ENCODE measurements at regions not wholly inside any gene's neighbourhood (a gene's known extent, or its start where the extent isn't known, plus 50 kb on each side); places are given as distances from the start of the nearest gene placed in this dataset.

DNA sequence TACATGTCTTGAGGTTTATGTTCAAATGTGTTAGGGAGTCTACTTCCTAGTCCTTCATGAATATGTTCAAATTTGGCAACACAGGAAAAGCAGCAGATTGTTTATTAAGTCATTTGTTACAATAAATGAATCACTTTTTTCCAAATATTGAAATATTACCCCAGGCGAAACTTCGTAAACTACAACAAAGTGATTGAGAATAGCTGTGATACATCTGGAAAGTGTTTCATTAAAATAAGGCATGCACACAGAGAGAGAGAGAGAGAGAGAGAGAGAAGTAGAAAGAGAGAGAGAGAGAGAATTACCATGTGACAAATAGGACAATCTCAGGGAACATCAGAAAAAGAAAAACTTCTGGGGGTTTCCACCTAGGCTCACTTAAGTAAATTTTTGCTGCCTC, 363.1 kb upstream of the PTCHD4 start:
- Histone ChIP-seq H3K9ac (ENCODE audit: extremely low read depth, low read length, poor library complexity, severe bottlenecking) (no peak overlapping the region), H3K27me3 (ENCODE audit: control insufficient read depth, insufficient read depth, low read length, poor library complexity, severe bottlenecking) (peaks cover 25% of the 10 kb centered on the region), H3K4me1 (ENCODE audit: control insufficient read depth, insufficient read depth, low read length) (peaks cover 3% of the 10 kb centered on the region), H3K9me3 (ENCODE audit: control insufficient read depth, low read length) (no peaks in the 10 kb centered on the region), H3K36me3 (ENCODE audit: control insufficient read depth, insufficient read depth, low read length) (no peaks in the 10 kb centered on the region), H3K27ac (ENCODE audit: low read depth, low read length) (no peak overlapping the region), H3K4me3 (ENCODE audit: low read length) (no peak overlapping the region)
- WGBS, 2 experiments (ENCODE audit: insufficient coverage in 1 of 2, insufficient read length in 1 of 2) = 98 to 100% methylated on average over 1 to 2 of the region's 2 CpGs
- no peak overlapping the region for H3K4me3 Mint-ChIP-seq
- H3K4me1 Mint-ChIP-seq = peaks cover 25% of the 10 kb centered on the region
- H3K36me3 Mint-ChIP-seq (ENCODE audit: low read depth) = no peaks in the 10 kb centered on the region
- H3K27ac Mint-ChIP-seq = no peak overlapping the region
- TF ChIP-seq, protein P1, sequence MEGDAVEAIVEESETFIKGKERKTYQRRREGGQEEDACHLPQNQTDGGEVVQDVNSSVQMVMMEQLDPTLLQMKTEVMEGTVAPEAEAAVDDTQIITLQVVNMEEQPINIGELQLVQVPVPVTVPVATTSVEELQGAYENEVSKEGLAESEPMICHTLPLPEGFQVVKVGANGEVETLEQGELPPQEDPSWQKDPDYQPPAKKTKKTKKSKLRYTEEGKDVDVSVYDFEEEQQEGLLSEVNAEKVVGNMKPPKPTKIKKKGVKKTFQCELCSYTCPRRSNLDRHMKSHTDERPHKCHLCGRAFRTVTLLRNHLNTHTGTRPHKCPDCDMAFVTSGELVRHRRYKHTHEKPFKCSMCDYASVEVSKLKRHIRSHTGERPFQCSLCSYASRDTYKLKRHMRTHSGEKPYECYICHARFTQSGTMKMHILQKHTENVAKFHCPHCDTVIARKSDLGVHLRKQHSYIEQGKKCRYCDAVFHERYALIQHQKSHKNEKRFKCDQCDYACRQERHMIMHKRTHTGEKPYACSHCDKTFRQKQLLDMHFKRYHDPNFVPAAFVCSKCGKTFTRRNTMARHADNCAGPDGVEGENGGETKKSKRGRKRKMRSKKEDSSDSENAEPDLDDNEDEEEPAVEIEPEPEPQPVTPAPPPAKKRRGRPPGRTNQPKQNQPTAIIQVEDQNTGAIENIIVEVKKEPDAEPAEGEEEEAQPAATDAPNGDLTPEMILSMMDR (conservative IDR thresholded peaks at IDR 0.05) = no peak
- no peak for DNase-seq
- no peaks in the 10 kb centered on the region for H3K9me3 Mint-ChIP-seq
- peaks cover 8% of the 10 kb centered on the region for H3K27me3 Mint-ChIP-seq (ENCODE audit: insufficient read depth)

DNA sequence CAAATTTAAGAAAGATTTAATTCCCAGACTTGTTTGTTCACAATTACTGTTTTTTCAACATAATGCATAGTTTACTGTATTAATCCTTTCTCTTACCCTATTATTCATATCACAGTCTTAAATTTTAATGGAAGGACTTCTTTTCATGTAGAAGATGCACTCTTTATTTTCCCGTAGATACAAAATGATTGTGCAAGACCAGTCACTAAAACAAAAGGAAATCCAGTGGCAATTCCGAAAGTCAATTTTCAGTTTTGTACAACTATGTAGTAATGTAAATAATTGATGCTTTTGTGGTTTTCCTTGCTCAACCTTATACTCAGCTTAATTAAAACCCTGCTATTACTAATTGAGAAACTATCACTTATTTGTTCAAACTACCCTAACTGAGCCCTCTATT, 361.5 kb upstream of the PTCHD4 start:
- Mint-ChIP-seq H3K27ac (no peak overlapping the region), H3K4me1 (peaks cover 12% of the 10 kb centered on the region), H3K4me3 (no peak overlapping the region), H3K27me3 (ENCODE audit: insufficient read depth) (peaks cover 8% of the 10 kb centered on the region), H3K9me3 (no peaks in the 10 kb centered on the region), H3K36me3 (ENCODE audit: low read depth) (no peaks in the 10 kb centered on the region)
- peaks cover 3% of the 10 kb centered on the region for H3K4me1 ChIP-seq (ENCODE audit: control insufficient read depth, insufficient read depth, low read length)
- no peaks in the 10 kb centered on the region for H3K9me3 ChIP-seq (ENCODE audit: control insufficient read depth, low read length)
- H3K36me3 ChIP-seq (ENCODE audit: control insufficient read depth, insufficient read depth, low read length) = no peaks in the 10 kb centered on the region
- TF ChIP-seq, protein P1 (conservative IDR thresholded peaks at IDR 0.05) = no peak
- WGBS, 2 experiments (ENCODE audit: insufficient coverage in 1 of 2, insufficient read length in 1 of 2) = 95% methylated on average over 2 of the region's 2 CpGs; no CpG with 5 or more reads in 1 of the 2 experiments
- H3K4me3 ChIP-seq (ENCODE audit: low read length) = no peak overlapping the region
- no peak for DNase-seq
- H3K27ac ChIP-seq (ENCODE audit: low read depth, low read length) = no peak overlapping the region
- no peak overlapping the region for H3K9ac ChIP-seq (ENCODE audit: extremely low read depth, low read length, poor library complexity, severe bottlenecking)
- peaks cover 25% of the 10 kb centered on the region for H3K27me3 ChIP-seq (ENCODE audit: control insufficient read depth, insufficient read depth, low read length, poor library complexity, severe bottlenecking)

DNA sequence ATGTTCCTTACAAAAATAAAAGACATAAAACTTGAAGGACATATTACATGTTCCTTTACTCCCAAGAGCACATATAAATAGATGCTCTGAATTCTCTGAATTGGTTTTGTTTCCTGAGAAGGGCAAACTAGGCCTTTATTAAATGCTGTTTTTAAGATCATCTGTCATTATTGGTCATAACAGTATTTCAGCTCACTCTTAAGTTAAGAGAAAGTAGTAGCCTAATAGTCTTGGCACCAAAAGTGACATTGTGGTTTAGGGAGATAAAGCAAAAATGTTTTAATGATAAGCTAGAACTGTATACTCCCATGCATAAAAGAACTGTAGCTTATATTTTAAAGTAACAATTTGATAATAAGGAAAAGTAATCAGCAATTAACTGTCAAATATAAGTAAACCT, 361.1 kb upstream of the PTCHD4 start:
- H3K4me3 Mint-ChIP-seq = no peak overlapping the region
- H3K27me3 Mint-ChIP-seq (ENCODE audit: insufficient read depth) = peaks cover 8% of the 10 kb centered on the region
- no peaks in the 10 kb centered on the region for H3K36me3 ChIP-seq (ENCODE audit: control insufficient read depth, insufficient read depth, low read length)
- no peak for DNase-seq
- peaks cover 8% of the 10 kb centered on the region for H3K4me1 Mint-ChIP-seq
- no peak overlapping the region for H3K27ac Mint-ChIP-seq
- no peaks in the 10 kb centered on the region for H3K9me3 ChIP-seq (ENCODE audit: control insufficient read depth, low read length)
- no peak overlapping the region for H3K9ac ChIP-seq (ENCODE audit: extremely low read depth, low read length, poor library complexity, severe bottlenecking)
- TF ChIP-seq, protein P1 (conservative IDR thresholded peaks at IDR 0.05) = no peak
- H3K4me1 ChIP-seq (ENCODE audit: control insufficient read depth, insufficient read depth, low read length) = peaks cover under 1% of the 10 kb centered on the region
- H3K27me3 ChIP-seq (ENCODE audit: control insufficient read depth, insufficient read depth, low read length, poor library complexity, severe bottlenecking) = peaks cover 25% of the 10 kb centered on the region
- no peaks in the 10 kb centered on the region for H3K36me3 Mint-ChIP-seq (ENCODE audit: low read depth)
- no peak overlapping the region for H3K27ac ChIP-seq (ENCODE audit: low read depth, low read length)
- H3K4me3 ChIP-seq (ENCODE audit: low read length) = no peak overlapping the region
- H3K9me3 Mint-ChIP-seq = no peaks in the 10 kb centered on the region

Data from endodermal cell (in vitro differentiated cells).